Testis (tissue), 2 donors: ENCODE measurements at regions not wholly inside any gene's neighbourhood (a gene's known extent, or its start where the extent isn't known, plus 50 kb on each side); places are given as distances from the start of the nearest gene placed in this dataset.

ENCODE experiments used
- DNase-seq: peaks from one replicate; pipeline ENCODE4 v3.0.0-alpha.2; 2019
- H3K27ac ChIP-seq, 2 donors: fragments of 200-600 bp; sonication (generic); one replicate each; pipeline ENCODE4 v1.5.1; 2019
- H3K27me3 ChIP-seq: fragments of 200-600 bp; sonication (generic); one replicate; pipeline ENCODE4 v1.5.1; 2019
- H3K36me3 ChIP-seq: fragments of 200-600 bp; sonication (generic); one replicate; pipeline ENCODE4 v1.5.1; 2017; ENCODE audit warnings: low read depth; ENCODE audit errors: missing control alignments
- H3K4me1 ChIP-seq: fragments of 200-600 bp; sonication (generic); one replicate; pipeline ENCODE4 v1.5.1; 2019
- H3K4me3 ChIP-seq, 2 donors: fragments of 200-600 bp; sonication (generic); one replicate each; pipeline ENCODE4 v1.5.1; 2017 to 2019
- H3K9me3 ChIP-seq: fragments of 200-600 bp; sonication (generic); one replicate; pipeline ENCODE4 v1.5.1; 2017
- POLR2A ChIP-seq: fragments of 450-650 bp; IDR thresholded peaks from one replicate; pipeline ENCODE4 v1.6.1; 2017; ENCODE audit warnings: antibody characterized with exemption, mild to moderate bottlenecking, moderate library complexity
- WGBS, 2 donors: methylation state at CpG; one replicate each; pipeline ENCODE4 v1.1.5; 2018; 5-methylcytosine and 5-hydroxymethylcytosine counted together
- intact Hi-C: fragments of 100-400 bp; cut with DNase I; formaldehyde crosslinking; loops from one replicate; pipeline ENCODE4 v1.15.1; 2023; ENCODE audit warnings: low total_unique reads
- TF ChIP-seq, protein P1 (sequence below), 3 experiments: fragments of 450-650 bp in 2 of 3; fragments of 200-600 bp in 1 of 3; sonication (generic) in 1 of 3; IDR thresholded peaks; one replicate each; pipeline ENCODE4 v1.5.1; 2016 to 2019; ENCODE audit warnings: antibody characterized with exemption in 3 of 3, mild to moderate bottlenecking in 2 of 3, moderate library complexity in 1 of 3

DNA sequence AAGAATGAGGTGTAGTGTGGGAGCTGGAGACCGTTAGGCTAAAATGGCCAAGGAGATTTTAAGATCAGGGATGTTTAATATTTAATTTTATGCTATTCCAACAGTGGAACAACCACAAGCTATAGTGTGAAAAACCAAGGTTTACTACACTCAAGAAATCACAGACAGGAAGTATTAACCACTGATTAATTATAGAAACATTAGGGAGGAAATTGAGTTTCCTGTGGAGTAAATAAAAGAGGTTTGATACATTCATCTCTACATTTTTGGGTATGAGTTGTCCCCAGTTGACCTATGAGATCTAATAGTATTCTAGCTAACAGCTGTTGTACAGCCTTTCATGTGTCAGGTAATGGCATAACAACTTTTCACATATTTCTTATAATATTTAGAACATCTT lies 103.7 kb upstream of the MPDZ start:
- TF ChIP-seq, protein P1, sequence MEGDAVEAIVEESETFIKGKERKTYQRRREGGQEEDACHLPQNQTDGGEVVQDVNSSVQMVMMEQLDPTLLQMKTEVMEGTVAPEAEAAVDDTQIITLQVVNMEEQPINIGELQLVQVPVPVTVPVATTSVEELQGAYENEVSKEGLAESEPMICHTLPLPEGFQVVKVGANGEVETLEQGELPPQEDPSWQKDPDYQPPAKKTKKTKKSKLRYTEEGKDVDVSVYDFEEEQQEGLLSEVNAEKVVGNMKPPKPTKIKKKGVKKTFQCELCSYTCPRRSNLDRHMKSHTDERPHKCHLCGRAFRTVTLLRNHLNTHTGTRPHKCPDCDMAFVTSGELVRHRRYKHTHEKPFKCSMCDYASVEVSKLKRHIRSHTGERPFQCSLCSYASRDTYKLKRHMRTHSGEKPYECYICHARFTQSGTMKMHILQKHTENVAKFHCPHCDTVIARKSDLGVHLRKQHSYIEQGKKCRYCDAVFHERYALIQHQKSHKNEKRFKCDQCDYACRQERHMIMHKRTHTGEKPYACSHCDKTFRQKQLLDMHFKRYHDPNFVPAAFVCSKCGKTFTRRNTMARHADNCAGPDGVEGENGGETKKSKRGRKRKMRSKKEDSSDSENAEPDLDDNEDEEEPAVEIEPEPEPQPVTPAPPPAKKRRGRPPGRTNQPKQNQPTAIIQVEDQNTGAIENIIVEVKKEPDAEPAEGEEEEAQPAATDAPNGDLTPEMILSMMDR (IDR thresholded peaks at IDR 0.05), result no peak
- TF ChIP-seq POLR2A, result no peak
- Histone ChIP-seq H3K36me3 (no peaks in the 10 kb centered on the region), H3K27me3 (no peaks in the 10 kb centered on the region), H3K4me1 (no peaks in the 10 kb centered on the region), H3K27ac (no peak overlapping the region), H3K9me3 (no peaks in the 10 kb centered on the region), H3K4me3 (no peak overlapping the region)
- no peak for DNase-seq
- WGBS, 2 donors, result 79 to 85% methylated on average over 1 of the region's 1 CpG
- intact Hi-C loops, result no loop called here

DNA sequence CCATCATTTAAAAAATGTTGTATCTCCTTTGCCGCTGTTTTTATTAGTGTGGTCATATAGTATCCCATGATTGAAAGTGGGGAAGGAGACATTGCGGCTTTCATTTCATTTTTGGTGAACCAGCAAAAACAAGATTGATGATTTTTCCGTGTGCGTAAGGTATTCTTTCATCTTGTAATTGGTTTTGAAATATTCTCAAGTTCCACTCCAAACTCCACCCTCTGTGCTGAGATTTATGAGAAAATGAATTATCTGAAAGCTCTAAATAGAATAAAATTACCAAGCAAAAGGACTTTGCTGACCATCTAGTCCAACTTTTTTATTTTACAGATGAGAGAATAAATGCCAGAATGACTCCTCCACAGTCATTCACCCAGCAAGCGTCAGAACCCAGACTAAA lies 103.1 kb upstream of the MPDZ start:
- no peak for DNase-seq
- WGBS, 2 donors, result 86 to 94% methylated on average over 5 of the region's 5 CpGs
- Histone ChIP-seq H3K9me3 (no peaks in the 10 kb centered on the region), H3K27ac (no peak overlapping the region), H3K4me3 (no peak overlapping the region), H3K27me3 (no peaks in the 10 kb centered on the region), H3K4me1 (no peaks in the 10 kb centered on the region), H3K36me3 (no peaks in the 10 kb centered on the region)
- TF ChIP-seq, protein P1 (IDR thresholded peaks at IDR 0.05), result no peak
- TF ChIP-seq POLR2A, result no peak
- intact Hi-C loops, result no loop called here

DNA sequence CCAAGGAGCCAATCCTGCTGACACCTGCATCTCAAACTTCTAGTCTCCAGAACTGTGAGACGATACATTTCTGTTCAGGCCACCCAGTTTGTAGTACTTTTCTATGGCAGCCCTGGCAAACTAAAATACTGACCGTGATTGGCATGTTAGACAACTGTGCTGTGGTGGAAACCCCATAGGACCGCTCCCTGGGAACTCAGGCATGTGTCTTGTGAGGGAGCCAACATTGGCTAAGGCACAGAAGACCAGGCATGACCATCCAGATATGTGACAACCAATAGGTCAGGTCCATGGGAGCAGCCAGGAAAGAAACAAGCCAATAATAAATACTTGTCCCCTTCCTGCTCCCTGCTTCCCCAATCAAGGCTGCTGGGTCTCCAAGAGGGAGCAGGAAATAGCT lies 101.4 kb upstream of the MPDZ start:
- H3K36me3 ChIP-seq, result no peaks in the 10 kb centered on the region
- no peak overlapping the region for H3K4me3 ChIP-seq
- no peaks in the 10 kb centered on the region for H3K4me1 ChIP-seq
- TF ChIP-seq, protein P1 (IDR thresholded peaks at IDR 0.05), result no peak
- TF ChIP-seq POLR2A, result no peak
- intact Hi-C loops, result no loop called here
- no peaks in the 10 kb centered on the region for H3K27me3 ChIP-seq
- no peak overlapping the region for H3K27ac ChIP-seq
- no peak for DNase-seq
- H3K9me3 ChIP-seq, result no peaks in the 10 kb centered on the region
- 91 to 93% methylated on average over 3 of the region's 3 CpGs for WGBS, 2 donors

DNA sequence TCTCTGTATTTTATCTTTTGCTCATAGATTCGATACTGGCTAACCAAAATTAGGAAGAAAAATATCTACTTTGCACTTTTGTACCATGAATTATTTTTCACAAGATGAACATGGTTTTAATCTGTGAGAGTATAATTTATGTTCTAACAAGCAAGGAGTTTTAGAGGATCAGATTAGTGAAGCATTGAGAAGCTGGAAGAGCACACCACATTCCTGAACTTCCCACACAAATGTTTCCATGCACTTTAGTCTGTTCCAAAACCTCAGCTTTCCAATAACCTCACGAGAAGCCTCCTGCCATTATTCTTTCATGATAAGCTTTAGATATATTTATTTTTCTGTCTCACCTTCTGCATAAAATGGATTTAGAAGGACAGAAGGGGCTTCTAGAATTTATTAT lies 98.7 kb upstream of the MPDZ start:
- Histone ChIP-seq H3K27ac (no peak overlapping the region), H3K4me3 (no peak overlapping the region), H3K27me3 (no peaks in the 10 kb centered on the region), H3K9me3 (no peaks in the 10 kb centered on the region), H3K4me1 (no peaks in the 10 kb centered on the region), H3K36me3 (no peaks in the 10 kb centered on the region)
- DNase-seq, result no peak
- intact Hi-C loops, result no loop called here
- 32 to 47% methylated on average over 2 of the region's 2 CpGs for WGBS, 2 donors
- TF ChIP-seq POLR2A, result no peak
- TF ChIP-seq, protein P1 (IDR thresholded peaks at IDR 0.05), result no peak

DNA sequence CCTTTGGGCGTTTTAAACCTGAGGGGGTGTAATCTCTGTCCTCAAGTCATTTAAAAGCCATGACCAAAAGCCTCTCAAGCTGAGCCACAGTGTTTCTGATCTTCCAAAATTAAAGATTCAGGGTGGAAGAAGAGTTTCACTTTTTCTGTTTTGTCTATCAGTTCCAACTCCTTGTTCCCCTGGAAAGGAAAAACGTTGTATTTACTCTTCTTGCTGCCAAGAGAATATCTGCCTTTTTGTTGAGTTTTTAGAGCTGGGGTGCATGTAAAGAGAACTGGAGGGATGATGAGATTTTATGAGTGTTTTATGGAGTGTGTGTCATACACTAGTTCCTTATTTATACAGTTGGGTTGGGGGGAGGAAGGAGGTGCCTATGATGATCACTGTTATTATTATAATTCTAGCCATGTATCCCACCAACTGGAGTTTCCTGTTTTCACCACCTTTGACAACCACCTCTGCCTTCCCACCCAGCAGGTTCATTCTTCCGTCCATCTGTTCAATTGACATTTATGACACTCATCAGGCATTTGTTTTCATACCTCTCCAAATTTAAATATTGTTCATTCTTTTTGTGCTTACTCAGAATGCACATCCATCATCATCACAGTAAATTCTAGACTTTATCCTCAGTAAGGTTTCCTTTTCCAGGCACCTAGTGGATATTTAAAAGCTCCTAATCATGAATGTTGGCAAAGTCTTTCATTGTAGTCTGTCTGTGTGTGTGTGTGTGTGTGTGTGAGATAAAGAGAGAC lies 97.9 kb upstream of the MPDZ start:
- no peak for DNase-seq
- H3K4me3 ChIP-seq, result no peak overlapping the region
- WGBS, 2 donors, result 50 to 60% methylated on average over 3 of the region's 3 CpGs
- no peak overlapping the region for H3K27ac ChIP-seq
- H3K27me3 ChIP-seq, result no peaks in the 10 kb centered on the region
- no peak for TF ChIP-seq POLR2A
- TF ChIP-seq, protein P1 (IDR thresholded peaks at IDR 0.05), result no peak
- H3K36me3 ChIP-seq, result no peaks in the 10 kb centered on the region
- no peaks in the 10 kb centered on the region for H3K9me3 ChIP-seq
- intact Hi-C loops, result no loop called here
- H3K4me1 ChIP-seq, result no peaks in the 10 kb centered on the region
